Skeletal muscle tissue (tissue), 3 donors: ENCODE measurements at regions not wholly inside any gene's neighbourhood (a gene's known extent, or its start where the extent isn't known, plus 50 kb on each side); places are given as distances from the start of the nearest gene placed in this dataset.
A peak's percentile ranks its signal among the peaks of the same experiment; 100 is the strongest.

Source experiments
- H3K27ac ChIP-seq: one replicate; pipeline ENCODE4 v1.7.0; 2013; ENCODE audit warnings: mild to moderate bottlenecking, low read depth, low read length, inconsistent platforms
- H3K27me3 ChIP-seq, 3 donors: one replicate each; pipeline ENCODE4 v1.7.0; 2013; ENCODE audit warnings: low read length in 3 of 3; ENCODE audit not compliant: control insufficient read depth in 3 of 3, insufficient read depth in 3 of 3
- H3K36me3 ChIP-seq, 3 donors: one replicate each; pipeline ENCODE4 v1.7.0; 2013; ENCODE audit warnings: low read length in 3 of 3; ENCODE audit not compliant: control insufficient read depth in 3 of 3, insufficient read depth in 3 of 3
- H3K4me1 ChIP-seq, 3 donors: one replicate each; pipeline ENCODE4 v1.7.0; 2013; ENCODE audit warnings: low read length in 3 of 3, mild to moderate bottlenecking in 3 of 3; ENCODE audit not compliant: control insufficient read depth in 3 of 3, insufficient read depth in 3 of 3
- H3K4me3 ChIP-seq, 3 donors: one replicate each; pipeline ENCODE4 v1.7.0; 2013; ENCODE audit warnings: low read length in 3 of 3
- H3K9ac ChIP-seq, 3 donors: one replicate each; pipeline ENCODE4 v1.7.0; 2013; ENCODE audit warnings: low read length in 3 of 3, mild to moderate bottlenecking in 3 of 3, moderate library complexity in 2 of 3, low read depth in 1 of 3
- H3K9me3 ChIP-seq, 3 donors: one replicate each; pipeline ENCODE4 v1.7.0; 2013; ENCODE audit warnings: low read length in 3 of 3; ENCODE audit not compliant: control insufficient read depth in 3 of 3
- donor health status: Osteomylitis.

DNA sequence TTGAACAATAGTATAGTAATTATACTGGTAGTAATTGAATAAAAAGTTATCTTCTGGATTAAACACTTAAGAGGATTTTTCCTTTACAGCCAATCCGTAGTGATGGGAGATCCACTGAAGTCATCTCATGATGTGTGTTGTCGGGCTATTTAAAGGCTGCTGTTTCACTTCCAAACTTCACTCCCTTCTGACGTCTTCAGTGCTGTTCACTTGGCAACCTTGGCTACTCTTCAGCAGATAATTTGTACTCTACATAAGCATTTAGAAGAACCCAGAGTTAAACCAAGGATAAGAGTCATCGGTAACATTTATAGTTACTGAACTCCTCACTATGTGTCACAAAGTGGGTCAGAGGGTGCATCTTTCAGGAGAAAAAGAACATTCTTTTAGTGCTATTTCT is 179.1 kb upstream of the EYA4 start:
- H3K9ac ChIP-seq: peak overlapping the region; percentile 35 to 57 (median 37)
- no peaks in the 10 kb centered on the region for H3K36me3 ChIP-seq

DNA sequence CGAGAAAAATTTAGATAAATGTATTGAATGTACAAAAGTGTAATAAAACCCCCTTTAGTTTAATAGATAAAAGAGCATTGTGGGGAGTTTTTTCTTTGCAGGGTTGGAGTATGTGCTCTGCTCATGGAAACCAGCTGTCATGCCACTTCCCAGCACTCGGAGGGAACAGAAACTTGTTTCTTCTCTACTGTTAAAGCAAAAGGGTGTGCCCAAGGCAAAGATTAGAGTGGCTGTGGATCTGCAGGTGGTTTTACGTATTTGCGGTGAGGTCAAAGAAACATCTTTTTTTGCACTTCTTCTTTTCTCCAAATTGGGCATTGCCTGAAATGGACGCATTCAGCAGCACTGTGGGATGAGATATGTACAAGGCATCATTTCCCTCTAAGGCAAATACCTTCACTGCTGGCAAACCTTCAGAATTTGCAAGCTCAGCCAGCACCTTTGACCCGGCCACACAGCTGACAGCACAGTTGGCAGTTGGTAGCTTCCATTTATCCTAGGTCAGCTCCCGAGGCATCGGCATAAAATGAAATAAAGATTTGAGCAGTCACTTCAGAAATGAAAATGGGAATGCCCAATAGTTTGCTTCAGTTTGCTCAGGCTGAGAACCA is 178.4 kb upstream of the EYA4 start:
- Histone ChIP-seq H3K4me1 (peaks cover 0 to 7% (median 2%) of the 10 kb centered on the region in 3 donors), H3K27me3 (no peaks in the 10 kb centered on the region), H3K9ac (peak overlapping the region; percentile 35 to 48 (median 46)), H3K9me3 (no peaks in the 10 kb centered on the region), H3K36me3 (no peaks in the 10 kb centered on the region), H3K27ac (peak overlapping the region; percentile 89), H3K4me3 (peak overlapping the region; percentile 28 to 60 (median 57))

More for the DNA sequence above, 179.1 kb upstream of the EYA4 start:
- no peaks in the 10 kb centered on the region for H3K9me3 ChIP-seq
- peak overlapping the region; percentile 89 for H3K27ac ChIP-seq
- H3K4me3 ChIP-seq: peak overlapping the region in 2 of 3 donors; percentile 28 to 34
- no peaks in the 10 kb centered on the region for H3K27me3 ChIP-seq
- H3K4me1 ChIP-seq: peaks cover 0 to 7% (median 2%) of the 10 kb centered on the region in 3 donors

DNA sequence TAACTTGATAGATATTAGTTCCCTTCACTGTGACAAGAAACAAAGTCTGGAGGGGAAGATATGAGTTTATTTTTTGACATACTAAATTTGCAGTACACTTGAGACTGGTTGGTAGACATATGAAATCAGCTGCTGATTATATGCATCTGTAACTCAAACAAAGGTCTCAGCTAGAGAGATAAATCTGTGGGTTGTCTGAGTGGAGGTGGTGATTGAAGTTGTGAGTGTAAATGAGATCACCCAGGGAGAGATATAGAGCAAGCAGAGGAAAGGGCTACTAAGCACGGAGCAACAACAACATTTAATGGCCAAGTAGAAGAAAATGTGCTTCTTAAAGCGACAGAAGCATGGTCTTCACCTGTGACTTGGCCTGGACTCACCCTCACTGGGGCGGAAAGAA is 173.2 kb upstream of the EYA4 start:
- no peak overlapping the region for H3K4me3 ChIP-seq
- H3K9ac ChIP-seq: no peak overlapping the region
- H3K36me3 ChIP-seq: no peaks in the 10 kb centered on the region
- H3K27me3 ChIP-seq: no peaks in the 10 kb centered on the region
- peaks cover 0 to 3% (median 0%) of the 10 kb centered on the region in 3 donors for H3K4me1 ChIP-seq
- no peak overlapping the region for H3K27ac ChIP-seq
- H3K9me3 ChIP-seq: no peaks in the 10 kb centered on the region

DNA sequence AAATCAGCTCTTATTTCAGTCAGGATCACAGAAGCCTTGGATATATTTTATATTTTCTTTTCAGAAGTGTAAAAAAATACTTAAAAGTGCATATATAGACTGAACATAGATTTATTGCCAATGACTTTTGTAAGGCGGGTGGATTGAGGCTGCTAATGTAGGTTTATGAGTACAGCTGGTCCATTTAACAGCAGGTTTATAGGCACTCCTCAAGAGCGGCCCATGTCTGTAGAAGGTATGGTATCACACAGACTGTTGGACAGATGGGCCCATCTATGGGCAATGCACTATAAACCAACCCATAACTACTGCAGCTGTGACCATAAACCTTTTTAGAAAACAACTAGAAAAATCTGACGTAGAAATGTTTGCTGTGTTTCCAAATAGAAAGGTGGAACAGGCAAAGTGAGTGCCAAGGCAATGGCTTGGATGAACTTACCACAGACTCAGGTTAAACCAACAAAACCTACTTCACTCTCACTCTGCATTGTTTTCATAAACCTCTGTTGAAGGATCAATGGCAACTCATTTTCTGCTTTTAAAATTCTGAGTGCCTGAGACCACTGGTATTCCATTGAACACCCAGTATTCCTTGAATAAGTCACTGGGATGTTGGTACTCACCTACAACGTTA is 170.6 kb upstream of the EYA4 start:
- no peak overlapping the region for H3K27ac ChIP-seq
- no peaks in the 10 kb centered on the region for H3K36me3 ChIP-seq
- no peak overlapping the region for H3K9ac ChIP-seq
- H3K4me1 ChIP-seq: no peaks in the 10 kb centered on the region
- no peaks in the 10 kb centered on the region for H3K9me3 ChIP-seq
- H3K4me3 ChIP-seq: no peak overlapping the region
- H3K27me3 ChIP-seq: no peaks in the 10 kb centered on the region

DNA sequence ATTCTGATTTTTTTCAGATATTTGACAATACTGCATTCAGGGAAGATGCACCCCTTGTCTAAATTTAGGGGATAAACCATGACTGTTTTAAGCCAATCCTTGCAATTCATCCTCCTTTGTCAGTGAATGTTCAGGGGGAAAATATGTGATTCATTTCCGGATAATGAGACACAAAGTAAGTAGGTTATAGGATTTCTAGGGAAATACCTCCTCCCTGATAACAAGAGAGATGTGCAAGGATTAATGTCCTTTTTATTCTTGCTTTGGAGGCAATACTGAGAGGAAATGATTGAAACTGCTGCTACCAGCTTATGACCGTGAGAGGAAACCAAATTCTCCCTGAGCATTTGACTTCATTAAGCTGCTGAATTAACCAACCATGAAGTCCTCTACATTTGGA is 161.3 kb upstream of the EYA4 start:
- Histone ChIP-seq H3K9ac (no peak overlapping the region), H3K4me3 (no peak overlapping the region), H3K4me1 (peaks cover 3 to 11% (median 3%) of the 10 kb centered on the region in 3 donors), H3K27me3 (no peaks in the 10 kb centered on the region), H3K27ac (no peak overlapping the region), H3K9me3 (no peaks in the 10 kb centered on the region), H3K36me3 (no peaks in the 10 kb centered on the region)

DNA sequence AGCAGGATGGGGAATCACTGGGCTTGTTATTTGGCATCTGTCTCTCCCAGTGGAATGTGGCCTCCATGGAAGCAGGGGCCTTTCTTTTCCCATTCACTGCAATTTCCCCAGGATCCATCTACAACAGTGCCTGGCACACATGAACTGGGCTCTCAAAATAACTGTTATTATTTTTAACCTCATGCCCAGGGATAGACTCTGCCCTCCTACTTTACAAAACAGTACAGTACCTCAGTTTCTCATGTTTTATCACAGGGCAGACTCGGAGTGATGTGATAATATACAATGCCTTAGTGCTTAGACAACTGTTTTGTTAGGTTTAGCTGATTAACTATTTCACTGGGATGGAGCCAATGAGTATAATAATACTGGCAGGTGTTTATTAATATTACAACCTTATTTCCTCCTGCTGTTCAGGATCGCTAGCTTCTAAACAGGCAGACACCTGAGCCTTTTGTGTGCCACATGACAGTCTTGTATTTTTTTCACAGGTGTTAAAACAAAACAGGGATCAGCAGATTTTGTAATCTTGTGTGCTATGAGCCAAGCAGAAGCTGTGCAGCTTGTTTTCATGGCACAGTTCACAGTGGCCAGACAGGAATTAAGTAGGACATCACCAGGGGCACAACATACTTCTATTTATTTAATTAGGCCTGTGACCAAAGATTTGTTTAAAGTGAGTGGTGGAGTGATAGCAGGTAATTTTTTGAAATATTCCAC is 157.7 kb upstream of the EYA4 start:
- no peak overlapping the region for H3K4me3 ChIP-seq
- peak overlapping the region; percentile 62 for H3K27ac ChIP-seq
- no peaks in the 10 kb centered on the region for H3K27me3 ChIP-seq
- peaks cover 3 to 11% (median 3%) of the 10 kb centered on the region in 3 donors for H3K4me1 ChIP-seq
- H3K36me3 ChIP-seq: no peaks in the 10 kb centered on the region
- no peak overlapping the region for H3K9ac ChIP-seq
- no peaks in the 10 kb centered on the region for H3K9me3 ChIP-seq

DNA sequence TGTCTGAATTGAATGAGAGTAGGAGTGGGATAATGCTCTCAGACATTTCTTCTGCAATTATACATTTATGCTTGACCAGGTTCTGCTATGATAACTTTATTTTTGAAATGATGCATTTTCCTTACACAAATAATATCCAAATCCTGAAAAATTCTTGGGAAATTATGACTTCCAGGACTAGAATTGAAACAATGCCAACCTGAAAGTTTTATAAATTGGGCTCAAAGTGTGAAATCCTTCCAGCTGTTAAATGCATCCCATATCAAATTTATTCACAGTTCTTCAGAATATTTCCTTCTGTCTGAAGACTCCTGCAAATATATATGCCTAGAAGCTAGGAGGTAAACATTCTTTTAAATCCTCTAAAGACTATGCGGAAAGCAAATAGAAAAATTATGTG is 155.7 kb upstream of the EYA4 start:
- Histone ChIP-seq H3K27me3 (no peaks in the 10 kb centered on the region), H3K27ac (no peak overlapping the region), H3K4me3 (no peak overlapping the region), H3K9me3 (no peaks in the 10 kb centered on the region), H3K9ac (no peak overlapping the region), H3K36me3 (no peaks in the 10 kb centered on the region), H3K4me1 (peaks cover 3 to 11% (median 3%) of the 10 kb centered on the region in 3 donors)

DNA sequence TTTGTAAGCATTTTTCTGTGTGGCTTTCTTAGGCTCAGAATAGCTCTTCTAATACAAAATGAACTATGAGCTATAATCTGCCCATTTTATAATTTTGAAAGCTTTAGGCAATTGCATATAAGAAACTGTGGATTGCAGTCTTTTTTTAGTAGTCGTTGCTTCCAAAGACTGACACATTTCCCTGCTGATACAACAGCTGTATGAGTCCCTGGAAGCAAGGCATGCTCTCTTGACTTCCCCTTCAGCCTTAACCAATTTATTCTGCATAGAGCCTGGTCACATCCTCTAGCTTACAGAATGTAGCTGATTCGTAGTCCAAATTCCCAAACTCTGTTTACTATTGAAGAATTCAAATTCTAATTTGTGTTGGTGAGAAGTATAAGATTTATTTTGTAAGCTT is 155.3 kb upstream of the EYA4 start:
- H3K9me3 ChIP-seq: no peaks in the 10 kb centered on the region
- no peak overlapping the region for H3K27ac ChIP-seq
- no peak overlapping the region for H3K4me3 ChIP-seq
- H3K36me3 ChIP-seq: no peaks in the 10 kb centered on the region
- H3K27me3 ChIP-seq: no peaks in the 10 kb centered on the region
- H3K4me1 ChIP-seq: peaks cover 3 to 11% (median 3%) of the 10 kb centered on the region in 3 donors
- H3K9ac ChIP-seq: no peak overlapping the region

DNA sequence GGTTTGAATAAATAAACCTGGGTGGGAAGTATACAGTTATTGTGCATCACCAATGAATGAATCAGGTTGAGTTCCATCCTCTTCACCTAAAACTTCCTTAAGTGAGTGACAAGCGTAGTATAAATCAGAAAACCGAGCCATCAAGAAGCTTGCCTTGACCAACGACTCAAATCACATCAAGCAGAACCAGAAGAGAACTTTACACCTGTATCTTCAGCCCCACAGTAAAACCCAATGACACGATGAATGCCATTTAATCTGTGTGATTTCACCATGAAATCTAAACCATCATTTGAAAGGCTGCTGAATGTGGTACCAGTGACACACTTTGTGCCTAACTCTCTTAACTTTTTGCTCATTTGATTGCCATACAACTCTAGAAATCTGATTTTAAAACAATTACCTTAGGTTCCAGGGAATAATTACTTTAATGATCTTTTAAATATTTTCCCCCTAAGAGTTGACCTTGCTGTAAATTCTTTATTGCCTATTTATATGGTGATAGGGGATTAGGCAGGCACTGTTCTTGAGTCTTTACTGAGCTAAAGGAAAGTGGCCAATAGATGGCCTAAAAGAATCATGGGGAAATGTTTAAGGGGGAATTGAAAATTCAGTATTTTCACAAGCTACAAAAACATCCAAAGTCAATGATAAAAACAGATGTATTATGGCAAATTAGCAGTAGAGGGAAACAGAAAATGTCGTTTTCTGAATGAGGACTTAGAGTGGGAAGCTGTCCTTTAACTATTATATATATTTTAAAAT is 152.0 kb upstream of the EYA4 start:
- H3K4me3 ChIP-seq: no peak overlapping the region
- no peak overlapping the region for H3K9ac ChIP-seq
- H3K4me1 ChIP-seq: no peaks in the 10 kb centered on the region
- no peak overlapping the region for H3K27ac ChIP-seq
- no peaks in the 10 kb centered on the region for H3K36me3 ChIP-seq
- H3K9me3 ChIP-seq: no peaks in the 10 kb centered on the region
- no peaks in the 10 kb centered on the region for H3K27me3 ChIP-seq
